ENCODE measurements at regions not wholly inside any gene's neighbourhood (a gene's known extent, or its start where the extent isn't known, plus 50 kb on each side); places are given as distances from the start of the nearest gene placed in this dataset.

GRCh38 chr15:38163658-38164057 is 89.0 kb upstream of the SPRED1 start:
- no peak for TF ChIP-seq CTCF (IDR thresholded peaks at IDR 0.05; ENCODE audit: borderline replicate concordance)
- no peak overlapping the region for H3K4me3 ChIP-seq
- no peak overlapping the region for H3K27ac ChIP-seq (replicated peaks)
- no peaks in the 10 kb centered on the region for H3K4me1 ChIP-seq
- H3K36me3 ChIP-seq: no peaks in the 10 kb centered on the region
- intact Hi-C loops (cut with micrococcal nuclease): no loop called here
- no peaks in the 10 kb centered on the region for H3K9me3 ChIP-seq (replicated peaks)
- DNase-seq: no peak
- no peaks in the 10 kb centered on the region for H3K27me3 ChIP-seq (ENCODE audit: low read depth)

GRCh38 chr15:38164061-38164460 is 88.6 kb upstream of the SPRED1 start:
- Histone ChIP-seq H3K27ac (replicated peaks) (no peak overlapping the region), H3K4me3 (no peak overlapping the region), H3K36me3 (no peaks in the 10 kb centered on the region), H3K9me3 (replicated peaks) (no peaks in the 10 kb centered on the region), H3K4me1 (no peaks in the 10 kb centered on the region), H3K27me3 (ENCODE audit: low read depth) (no peaks in the 10 kb centered on the region)
- DNase-seq: no peak
- intact Hi-C loops (cut with micrococcal nuclease): no loop called here
- TF ChIP-seq CTCF (IDR thresholded peaks at IDR 0.05; ENCODE audit: borderline replicate concordance): no peak

- Histone ChIP-seq H3K36me3 (no peaks in the 10 kb centered on the region), H3K27ac (replicated peaks) (no peak overlapping the region), H3K4me3 (no peak overlapping the region), H3K27me3 (ENCODE audit: low read depth) (no peaks in the 10 kb centered on the region), H3K4me1 (no peaks in the 10 kb centered on the region), H3K9me3 (replicated peaks) (no peaks in the 10 kb centered on the region)
- no peak for TF ChIP-seq CTCF (IDR thresholded peaks at IDR 0.05; ENCODE audit: borderline replicate concordance)
- intact Hi-C loops (cut with micrococcal nuclease): no loop called here
- DNase-seq: no peak
Measured at GRCh38 chr15:38164507-38164906, 88.1 kb upstream of the SPRED1 start.

GRCh38 chr15:38168467-38169070 is 84.1 kb upstream of the SPRED1 start:
- TF ChIP-seq CTCF (IDR thresholded peaks at IDR 0.05; ENCODE audit: borderline replicate concordance): no peak
- no peak for DNase-seq

GRCh38 chr15:38171973-38172372 is 80.7 kb upstream of the SPRED1 start:
- DNase-seq: no peak
- Histone ChIP-seq H3K27ac (replicated peaks) (no peak overlapping the region), H3K4me3 (no peak overlapping the region), H3K36me3 (no peaks in the 10 kb centered on the region), H3K4me1 (no peaks in the 10 kb centered on the region), H3K9me3 (replicated peaks) (no peaks in the 10 kb centered on the region), H3K27me3 (ENCODE audit: low read depth) (no peaks in the 10 kb centered on the region)
- no peak for TF ChIP-seq CTCF (IDR thresholded peaks at IDR 0.05; ENCODE audit: borderline replicate concordance)
- intact Hi-C loops (cut with micrococcal nuclease): no loop called here

More at GRCh38 chr15:38168467-38169070, 84.1 kb upstream of the SPRED1 start:
- intact Hi-C loops (cut with micrococcal nuclease): no loop called here
- no peaks in the 10 kb centered on the region for H3K4me1 ChIP-seq
- H3K27ac ChIP-seq (replicated peaks): no peak overlapping the region
- H3K36me3 ChIP-seq: no peaks in the 10 kb centered on the region
- no peak overlapping the region for H3K4me3 ChIP-seq
- no peaks in the 10 kb centered on the region for H3K27me3 ChIP-seq (ENCODE audit: low read depth)
- H3K9me3 ChIP-seq (replicated peaks): no peaks in the 10 kb centered on the region
